ENCODE measurements at regions not wholly inside any gene's neighbourhood (a gene's known extent, or its start where the extent isn't known, plus 50 kb on each side); places are given as distances from the start of the nearest gene placed in this dataset.
A peak's percentile ranks its signal among the peaks of the same experiment; 100 is the strongest.

DNA sequence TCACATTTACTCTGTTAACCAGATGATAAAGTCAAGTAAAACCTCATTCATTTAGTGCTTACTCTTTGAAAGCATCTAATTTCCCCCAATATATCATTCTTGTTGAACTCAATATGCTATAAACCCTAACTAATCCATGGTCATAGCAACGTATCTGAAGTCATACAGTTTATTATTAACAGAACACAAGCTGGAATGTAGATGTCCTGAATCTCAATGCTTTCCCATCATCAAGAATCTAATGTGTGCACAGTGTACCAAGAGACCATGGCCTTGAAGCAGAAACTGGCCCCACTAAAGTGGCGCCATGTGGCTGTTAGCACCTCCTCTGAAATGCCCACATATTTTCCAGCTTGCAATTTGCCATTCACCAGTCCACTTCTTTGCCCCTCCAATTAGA lies 245.8 kb downstream of the SOX9 start:
- peak; percentile 65 for DNase-seq (ENCODE audit: low read depth)

- no peak for DNase-seq (ENCODE audit: low read depth)
Measured at GRCh38 chr17:72368191-72368590, 247.4 kb downstream of the SOX9 start.

DNA sequence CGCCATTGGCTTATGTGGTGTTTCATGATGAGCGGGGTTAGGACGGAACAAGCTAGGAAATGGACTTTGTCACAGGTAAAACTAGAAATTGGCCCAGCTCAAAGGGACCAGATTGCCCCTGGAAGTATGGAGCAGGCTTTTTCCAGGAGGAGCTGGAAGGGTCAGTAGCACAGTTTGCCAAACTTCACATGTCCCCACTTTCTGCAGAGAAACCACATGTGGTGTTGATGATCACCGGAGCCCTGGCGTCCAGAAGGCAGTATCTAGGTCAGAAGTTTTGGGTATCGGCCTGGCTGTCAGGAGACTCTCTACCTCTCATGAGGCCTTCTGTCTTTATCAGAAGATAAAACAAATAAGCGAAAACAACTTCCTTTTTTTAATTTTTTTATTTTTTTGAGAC lies 248.5 kb downstream of the SOX9 start:
- DNase-seq (ENCODE audit: low read depth) = no peak

DNA sequence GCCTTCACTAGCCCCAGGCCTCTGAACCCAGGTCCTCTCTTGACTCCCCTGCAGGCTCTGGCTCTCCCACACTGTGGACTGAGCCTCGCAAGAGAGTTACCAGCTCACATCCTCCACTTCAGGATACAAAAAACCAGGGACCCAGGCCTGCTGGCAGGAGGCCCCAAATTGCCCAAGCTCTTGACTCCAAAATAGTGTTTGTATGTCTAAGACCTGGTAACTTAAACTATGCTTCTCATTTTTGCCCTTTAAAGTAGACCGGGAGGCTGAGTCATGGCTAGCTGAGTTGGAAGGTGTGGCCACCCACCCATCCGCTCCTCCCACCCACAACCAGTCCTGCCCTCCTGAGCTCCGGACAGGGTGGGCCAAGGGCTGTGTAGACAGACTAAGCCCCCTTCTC lies 250.0 kb downstream of the SOX9 start:
- peak; percentile 77 for DNase-seq (ENCODE audit: low read depth)

- no peak for DNase-seq (ENCODE audit: low read depth)
Measured at GRCh38 chr17:72372185-72372584, 251.4 kb downstream of the SOX9 start.

- DNase-seq (ENCODE audit: low read depth) = peak; percentile 66
Measured at GRCh38 chr17:72373910-72374741, 253.3 kb downstream of the SOX9 start.

DNA sequence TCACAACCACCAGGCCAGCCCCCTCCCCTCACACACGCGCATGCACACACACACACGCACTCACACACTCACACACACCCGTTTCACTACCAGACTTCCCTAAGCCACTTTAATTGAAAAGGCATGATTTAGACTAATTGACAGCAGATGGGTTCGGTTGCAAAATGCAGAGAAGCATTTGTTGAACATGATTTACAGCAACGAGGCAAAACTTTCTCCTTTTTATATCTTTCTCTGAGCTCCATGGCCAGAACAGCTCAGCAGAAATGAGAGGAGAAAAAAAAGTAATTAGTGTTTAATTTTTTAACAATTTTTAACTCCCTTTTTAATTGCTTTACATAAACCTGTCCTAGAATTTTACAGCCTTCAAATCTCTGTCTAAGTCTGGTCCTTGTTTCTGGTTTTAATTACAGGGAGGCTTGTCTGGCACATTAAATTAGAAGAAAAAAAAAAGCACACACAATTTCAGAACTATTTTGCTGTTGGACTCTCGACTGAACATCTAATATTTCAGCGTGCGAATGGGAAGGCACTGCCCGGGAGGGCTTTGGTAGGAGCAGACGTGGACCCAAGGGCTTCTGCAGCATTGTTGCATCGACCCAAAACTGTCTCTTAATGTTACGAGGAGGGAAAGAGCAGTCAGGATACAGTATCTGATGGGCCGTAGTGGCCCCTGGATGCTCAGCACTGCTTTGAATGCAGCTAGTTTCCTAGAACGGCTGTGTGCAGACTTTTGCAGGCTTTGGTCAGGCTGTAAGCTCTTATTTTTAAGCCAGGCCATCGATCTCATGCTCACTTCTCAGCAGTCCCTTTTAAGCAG lies 255.9 kb downstream of the SOX9 start:
- no peak for DNase-seq (ENCODE audit: low read depth)

GRCh38 chr17:72378414-72379390 lies 257.9 kb downstream of the SOX9 start:
- DNase-seq (ENCODE audit: low read depth) = no peak

DNA sequence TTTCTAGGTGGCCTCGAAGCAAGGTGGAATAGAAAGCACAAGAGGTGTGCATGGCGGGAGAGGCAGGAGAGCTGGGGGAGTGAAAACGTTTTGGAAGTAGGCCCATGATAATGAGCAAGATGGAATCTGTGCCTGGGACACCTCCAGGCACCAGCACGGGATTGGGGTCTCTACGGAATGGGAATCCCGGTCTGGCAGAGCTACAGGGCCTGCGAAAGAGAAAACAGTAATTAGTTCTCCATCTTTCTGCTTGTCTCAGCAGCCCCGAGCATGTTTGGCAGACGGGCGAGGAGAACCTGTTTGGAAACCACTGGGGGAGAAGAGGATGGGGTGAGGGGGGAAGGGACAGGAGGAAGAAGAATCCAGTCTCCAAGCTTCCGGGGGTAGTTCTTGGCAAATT lies 258.7 kb downstream of the SOX9 start:
- no peak for DNase-seq (ENCODE audit: low read depth)

DNA sequence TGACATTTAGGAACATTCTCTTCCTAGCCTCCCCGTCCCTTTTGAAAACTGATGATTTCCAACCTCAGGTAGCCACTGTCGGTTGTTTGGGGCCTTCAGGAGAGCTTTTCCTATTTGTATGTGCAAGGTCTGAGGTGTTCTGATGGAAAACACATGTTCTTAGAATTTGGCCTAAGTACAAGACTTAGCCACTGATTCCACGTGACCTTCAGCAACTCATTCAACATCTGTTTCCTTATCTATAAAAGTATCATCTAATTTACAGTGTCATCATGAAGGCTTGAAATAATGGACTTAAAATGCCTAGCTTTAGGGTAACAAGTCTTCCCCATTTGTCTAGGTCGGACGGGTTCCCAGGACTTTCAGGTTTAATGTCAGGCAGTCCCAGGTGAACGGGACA lies 259.3 kb downstream of the SOX9 start:
- DNase-seq (ENCODE audit: low read depth) = no peak

GRCh38 chr17:72380737-72381136 lies 259.9 kb downstream of the SOX9 start:
- DNase-seq (ENCODE audit: low read depth) = no peak

DNA sequence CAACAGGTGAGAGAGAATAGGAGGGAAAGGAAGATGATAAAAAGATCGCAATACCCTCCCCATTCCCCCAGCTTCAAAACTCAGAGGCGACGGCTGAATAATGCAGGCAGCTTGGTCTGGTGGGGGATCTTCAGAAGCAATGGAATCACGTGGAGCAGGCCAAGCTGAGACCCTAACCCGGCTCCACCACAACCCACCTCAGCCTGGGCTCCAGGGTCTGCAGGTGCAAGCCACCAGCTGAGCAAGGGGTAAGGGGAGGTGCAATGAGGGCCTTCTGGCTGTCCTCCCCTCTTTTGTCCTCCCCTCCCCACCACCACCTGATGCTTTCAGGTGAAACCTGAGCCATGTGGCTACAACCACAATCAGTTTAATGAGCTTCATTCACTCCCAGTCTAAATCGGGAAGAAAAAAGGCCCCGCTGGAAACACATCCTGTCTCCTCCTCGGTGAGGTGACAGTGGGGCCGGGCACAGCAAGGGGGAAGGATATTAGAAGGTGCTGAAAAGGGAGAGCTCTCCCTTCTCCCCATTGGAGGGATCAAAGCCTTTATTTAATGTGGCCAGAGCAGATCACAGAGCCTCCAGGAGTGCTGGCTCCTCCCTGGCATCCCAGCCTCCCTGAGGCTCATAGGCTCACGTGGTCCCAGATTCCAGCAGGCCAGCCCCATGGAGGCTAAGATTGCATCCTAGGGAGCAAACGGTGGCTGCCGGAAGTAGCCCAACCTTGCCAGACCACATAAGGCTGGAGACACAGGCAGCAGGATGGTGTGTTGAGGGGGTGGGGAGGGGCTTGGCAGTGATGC lies 261.0 kb downstream of the SOX9 start:
- no peak for DNase-seq (ENCODE audit: low read depth)

DNA sequence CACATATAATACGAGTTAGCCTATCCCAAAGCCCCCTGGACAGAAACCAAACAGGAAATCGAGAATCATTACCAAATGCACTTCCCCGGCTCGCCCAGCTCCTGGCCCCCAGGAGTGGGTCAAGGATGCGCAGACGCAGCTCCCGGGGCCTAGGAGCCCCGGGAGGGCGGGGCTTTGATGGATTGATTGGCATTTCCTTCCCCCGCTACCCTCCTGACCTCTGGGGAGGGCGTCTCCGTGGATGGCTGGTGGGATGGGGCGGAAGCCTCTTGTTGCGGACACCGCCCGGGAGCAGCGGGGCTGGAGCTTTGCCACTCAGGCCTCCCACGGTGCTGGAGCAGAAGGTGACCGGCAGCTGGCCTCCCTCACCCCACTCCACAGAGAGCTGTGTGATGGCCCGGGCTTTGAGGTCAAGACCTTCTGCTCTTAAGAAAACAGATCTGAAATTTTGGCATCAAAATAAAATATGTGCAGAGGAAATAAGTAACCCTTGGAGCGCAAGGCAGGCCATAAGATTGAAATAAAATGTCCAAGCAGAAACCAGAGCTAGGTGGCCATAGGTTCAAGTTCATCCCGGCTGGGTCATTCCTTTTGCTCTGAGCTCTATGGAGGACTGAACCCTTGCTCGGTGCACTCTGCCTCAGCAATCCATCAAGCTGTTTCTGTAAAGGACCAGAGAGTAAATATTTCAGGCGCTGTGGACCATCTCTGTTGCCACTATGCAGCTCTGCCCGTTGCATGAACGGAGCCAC lies 262.3 kb downstream of the SOX9 start:
- no peak for DNase-seq (ENCODE audit: low read depth)

GRCh38 chr17:72385475-72385874 lies 264.7 kb downstream of the SOX9 start:
- peak; percentile 63 for DNase-seq (ENCODE audit: low read depth)

GRCh38 chr17:72386173-72386572 lies 265.4 kb downstream of the SOX9 start:
- DNase-seq (ENCODE audit: low read depth) = peak; percentile 80

DNA sequence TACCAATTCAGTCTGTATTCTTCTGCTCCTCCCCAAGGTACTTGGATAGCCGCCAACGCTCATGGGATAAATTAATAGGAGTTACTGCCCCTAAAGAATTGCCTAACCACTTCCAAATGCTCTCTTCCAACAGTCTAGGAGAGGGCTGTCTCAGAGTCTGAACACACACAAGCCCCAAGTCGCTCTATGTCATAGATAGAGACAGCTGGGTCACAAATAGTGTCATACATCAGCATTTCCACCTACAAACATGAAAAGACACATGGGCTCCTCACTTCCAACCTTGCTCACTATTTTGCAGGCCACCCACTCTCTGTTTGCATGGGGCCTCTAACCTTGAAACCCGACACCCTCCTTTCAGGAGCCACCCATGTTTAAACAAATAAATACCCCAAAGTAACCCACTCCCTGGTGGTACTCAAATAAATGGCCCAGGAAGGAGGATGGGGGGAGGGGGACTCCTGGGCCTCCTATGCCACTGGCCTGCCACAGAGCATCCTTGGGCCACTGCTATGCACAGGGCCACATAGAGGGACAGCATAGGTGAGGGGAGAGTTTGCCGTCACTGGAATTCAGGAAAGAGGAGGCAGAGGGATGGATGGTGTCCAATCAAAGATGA lies 265.9 kb downstream of the SOX9 start:
- peak; percentile 55 for DNase-seq (ENCODE audit: low read depth)

DNA sequence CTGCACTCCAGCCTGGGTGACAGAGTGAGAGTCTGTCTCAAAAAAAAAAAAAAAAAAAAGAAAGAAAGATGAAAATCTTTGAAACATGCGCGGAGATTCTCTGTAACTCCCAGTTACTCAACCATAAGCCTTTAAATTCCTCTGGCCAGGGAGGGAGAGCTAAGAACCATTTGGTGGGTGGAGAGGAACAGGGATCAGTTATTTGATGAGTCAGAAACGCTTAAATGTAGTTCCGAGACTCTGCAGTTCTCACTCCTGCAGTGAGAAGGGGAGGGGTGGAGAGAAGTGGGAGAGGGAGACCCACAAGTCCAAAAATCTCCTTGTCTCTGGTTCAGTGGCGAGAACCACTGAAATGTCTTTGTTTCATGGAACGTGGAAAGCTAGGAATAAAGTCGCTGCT lies 266.7 kb downstream of the SOX9 start:
- DNase-seq (ENCODE audit: low read depth) = peak; percentile 95

DNA sequence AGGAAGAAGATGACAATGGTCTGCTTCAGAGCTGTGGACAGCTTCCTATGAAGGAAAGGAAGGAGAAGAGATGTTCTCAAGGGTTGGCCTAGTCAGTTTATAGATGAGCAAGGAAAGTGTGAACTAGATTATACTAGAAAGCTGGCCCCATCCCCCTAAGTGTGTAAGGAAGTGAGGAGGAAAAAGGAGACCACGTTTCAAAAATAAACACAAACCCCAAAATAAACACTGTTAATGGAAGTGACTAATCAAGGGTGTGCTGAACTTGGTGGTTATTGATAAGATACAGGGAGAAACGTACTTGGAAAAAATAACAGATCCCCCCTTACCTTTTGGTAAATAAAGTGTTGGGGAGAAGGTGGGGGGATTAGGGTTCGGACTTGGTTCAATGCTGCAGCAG lies 267.1 kb downstream of the SOX9 start:
- no peak for DNase-seq (ENCODE audit: low read depth)

DNA sequence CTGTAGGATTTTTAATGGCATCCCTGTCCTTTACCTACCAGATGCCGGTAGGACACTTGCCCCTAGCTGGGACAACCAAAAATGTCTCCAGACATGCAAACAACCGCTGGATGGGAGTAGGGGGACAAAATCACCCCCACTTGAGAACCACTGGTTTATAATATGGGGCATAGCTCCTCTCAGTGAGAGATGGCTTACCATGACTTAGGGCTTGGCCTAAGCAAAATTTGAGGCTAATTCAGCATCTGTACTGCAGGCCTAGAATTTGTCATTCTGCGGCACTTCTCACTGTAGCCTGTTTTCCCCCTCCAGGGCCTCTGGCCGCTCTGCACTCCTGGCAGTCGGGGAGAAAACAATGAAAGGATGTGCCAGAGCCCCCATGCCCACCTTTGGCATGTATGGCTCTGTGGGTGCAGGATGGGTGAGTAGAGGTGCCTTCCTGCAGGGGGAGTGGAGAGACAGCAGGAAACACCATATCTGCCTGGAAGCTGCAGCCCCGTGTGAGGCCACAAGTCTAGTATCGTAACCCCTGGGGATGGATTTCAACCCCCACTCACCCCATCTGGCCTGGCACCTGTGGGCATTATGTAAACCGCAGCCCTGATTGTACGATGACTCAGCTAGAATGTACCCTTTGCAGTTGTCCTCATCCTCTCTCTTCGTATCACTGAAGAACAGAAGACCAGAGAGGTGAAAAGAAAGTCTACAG lies 268.1 kb downstream of the SOX9 start:
- peak; percentile 84 for DNase-seq (ENCODE audit: low read depth)

Data from renal cortical epithelial cell (primary cell).